ENCODE measurements at regions not wholly inside any gene's neighbourhood (a gene's known extent, or its start where the extent isn't known, plus 50 kb on each side); places are given as distances from the start of the nearest gene placed in this dataset.

DNA sequence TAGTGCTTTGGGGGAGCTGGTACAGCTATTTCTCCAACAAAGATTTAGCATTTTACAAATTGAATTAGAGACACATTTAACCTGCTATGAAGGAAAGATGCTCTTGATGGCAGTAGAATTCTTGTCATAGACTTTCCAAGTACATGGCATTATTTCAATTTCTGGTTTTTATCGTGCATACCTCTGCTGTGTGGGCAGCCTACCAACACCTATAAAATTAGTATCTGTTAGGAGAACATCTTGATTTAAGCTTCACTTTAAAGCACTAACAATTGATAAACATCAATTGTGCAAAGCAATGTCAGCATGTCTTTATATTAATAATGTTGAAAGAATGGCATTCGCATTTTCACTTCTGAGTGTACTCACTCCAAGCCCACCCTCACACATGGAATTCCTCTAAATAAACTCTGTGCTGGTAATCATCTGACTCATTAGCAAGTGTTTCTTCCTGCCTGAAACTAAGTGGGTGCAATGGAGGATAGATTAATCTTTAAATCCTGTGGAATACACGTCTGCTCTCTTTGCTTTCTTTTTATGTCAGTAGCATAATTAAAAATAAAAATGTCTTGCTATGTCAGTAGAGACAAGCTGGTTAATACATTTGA is 279.8 kb upstream of the MAGEB18 start:
- TF ChIP-seq, protein P1, sequence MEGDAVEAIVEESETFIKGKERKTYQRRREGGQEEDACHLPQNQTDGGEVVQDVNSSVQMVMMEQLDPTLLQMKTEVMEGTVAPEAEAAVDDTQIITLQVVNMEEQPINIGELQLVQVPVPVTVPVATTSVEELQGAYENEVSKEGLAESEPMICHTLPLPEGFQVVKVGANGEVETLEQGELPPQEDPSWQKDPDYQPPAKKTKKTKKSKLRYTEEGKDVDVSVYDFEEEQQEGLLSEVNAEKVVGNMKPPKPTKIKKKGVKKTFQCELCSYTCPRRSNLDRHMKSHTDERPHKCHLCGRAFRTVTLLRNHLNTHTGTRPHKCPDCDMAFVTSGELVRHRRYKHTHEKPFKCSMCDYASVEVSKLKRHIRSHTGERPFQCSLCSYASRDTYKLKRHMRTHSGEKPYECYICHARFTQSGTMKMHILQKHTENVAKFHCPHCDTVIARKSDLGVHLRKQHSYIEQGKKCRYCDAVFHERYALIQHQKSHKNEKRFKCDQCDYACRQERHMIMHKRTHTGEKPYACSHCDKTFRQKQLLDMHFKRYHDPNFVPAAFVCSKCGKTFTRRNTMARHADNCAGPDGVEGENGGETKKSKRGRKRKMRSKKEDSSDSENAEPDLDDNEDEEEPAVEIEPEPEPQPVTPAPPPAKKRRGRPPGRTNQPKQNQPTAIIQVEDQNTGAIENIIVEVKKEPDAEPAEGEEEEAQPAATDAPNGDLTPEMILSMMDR (IDR thresholded peaks at IDR 0.05; ENCODE audit: low read depth, low read length): no peak
- TF ChIP-seq, protein P2, sequence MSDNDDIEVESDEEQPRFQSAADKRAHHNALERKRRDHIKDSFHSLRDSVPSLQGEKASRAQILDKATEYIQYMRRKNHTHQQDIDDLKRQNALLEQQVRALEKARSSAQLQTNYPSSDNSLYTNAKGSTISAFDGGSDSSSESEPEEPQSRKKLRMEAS (IDR thresholded peaks at IDR 0.05; ENCODE audit: low read depth, low read length): no peak
